VCaP (cell line): ENCODE measurements at regions not wholly inside any gene's neighbourhood (a gene's known extent, or its start where the extent isn't known, plus 50 kb on each side); places are given as distances from the start of the nearest gene placed in this dataset.

Experiments
- H3K27ac ChIP-seq: fragments of 450-650 bp; 2 replicates; pipeline ENCODE4 v1.5.1; 2017
- CTCF ChIP-seq: fragments of 450-650 bp; conservative IDR thresholded peaks from 2 replicates; pipeline ENCODE4 v1.5.1; 2017; ENCODE audit warnings: mild to moderate bottlenecking, moderate library complexity

DNA sequence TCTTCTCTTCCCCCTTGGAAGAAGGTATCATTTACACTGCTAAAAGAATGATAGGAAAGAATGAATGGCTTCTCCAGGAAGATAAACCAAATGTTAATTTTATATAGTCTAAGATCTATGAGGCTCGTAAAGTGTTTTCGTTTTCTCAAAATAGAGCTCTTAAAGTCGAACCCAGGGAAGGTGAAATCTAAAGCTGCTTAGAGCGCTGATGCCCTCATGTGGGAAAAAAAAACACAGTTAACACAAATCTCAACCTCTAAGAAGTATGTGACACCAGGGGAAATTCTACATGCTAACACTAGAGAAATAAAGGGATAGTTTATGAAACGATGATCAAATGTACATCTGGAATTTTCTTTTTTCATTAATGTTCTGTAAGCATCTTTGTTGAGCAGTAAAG is 257.9 kb downstream of the RASEF start:
- no peak overlapping the region for H3K27ac ChIP-seq
- peak; percentile 75 for TF ChIP-seq CTCF

GRCh38 chr9:82808478-82808877 is 254.5 kb downstream of the RASEF start:
- H3K27ac ChIP-seq, result no peak overlapping the region
- TF ChIP-seq CTCF, result no peak

DNA sequence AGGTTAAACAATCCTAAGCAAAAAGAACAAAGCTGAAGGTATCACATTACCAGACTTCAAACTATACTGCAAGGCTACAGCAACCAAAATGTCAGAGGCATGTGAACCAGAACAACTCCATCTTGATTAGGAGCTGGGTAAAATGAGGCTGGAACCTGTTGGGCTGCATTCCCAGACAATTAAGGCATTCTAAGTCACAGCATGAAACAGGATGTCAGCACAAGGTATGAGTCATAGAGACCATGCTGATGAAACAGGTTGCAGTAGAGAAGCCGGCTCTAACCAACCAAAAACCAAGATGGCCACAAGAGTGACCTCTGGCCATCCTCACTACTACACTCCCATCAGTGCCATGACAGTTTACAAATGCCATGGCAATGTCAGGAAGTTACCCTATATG is 252.0 kb downstream of the RASEF start:
- no peak for TF ChIP-seq CTCF
- H3K27ac ChIP-seq, result no peak overlapping the region

- TF ChIP-seq CTCF, result no peak
- no peak overlapping the region for H3K27ac ChIP-seq
These were observed 243.7 kb downstream of the RASEF start for GRCh38 chr9:82819260-82819659.

DNA sequence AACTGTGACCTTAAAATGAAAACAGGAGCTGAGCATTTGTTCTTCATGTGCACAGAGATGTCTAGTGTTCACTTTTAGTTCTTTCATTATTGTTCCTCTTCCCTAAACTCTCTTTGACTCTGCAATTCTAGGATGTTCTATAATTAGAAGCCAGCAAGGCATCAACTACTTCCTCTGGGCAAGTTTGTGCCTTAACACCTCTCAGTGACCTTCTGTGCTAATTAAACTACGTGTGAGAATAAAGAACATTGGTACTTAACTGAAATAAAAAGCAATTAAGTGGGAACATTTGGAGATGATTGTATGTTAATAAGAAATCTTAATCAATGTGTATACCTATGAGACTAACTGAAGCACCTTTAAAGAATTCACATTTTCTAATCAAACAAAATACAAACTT is 242.8 kb downstream of the RASEF start:
- H3K27ac ChIP-seq, result no peak overlapping the region
- no peak for TF ChIP-seq CTCF

DNA sequence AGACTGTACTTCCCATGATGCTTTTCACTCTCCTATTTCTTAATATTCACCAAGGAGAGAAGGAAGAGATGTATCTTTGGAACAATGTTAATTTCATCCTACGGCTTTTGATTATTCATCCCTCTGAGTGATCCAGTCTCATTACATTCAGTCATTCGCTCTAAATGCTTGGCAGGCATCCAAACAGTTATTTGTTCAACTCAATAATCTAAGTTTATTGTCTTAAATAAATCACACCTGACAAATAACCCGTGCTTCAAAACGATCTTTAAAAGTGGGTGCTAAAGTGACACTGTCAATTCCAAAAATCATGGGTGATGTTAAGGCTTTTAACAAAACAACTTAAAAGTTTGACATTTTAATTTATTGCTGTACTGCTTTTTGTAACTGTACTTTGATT is 233.1 kb downstream of the RASEF start:
- H3K27ac ChIP-seq, result no peak overlapping the region
- TF ChIP-seq CTCF, result no peak

GRCh38 chr9:82865524-82865923 is 197.4 kb downstream of the RASEF start:
- TF ChIP-seq CTCF, result no peak
- H3K27ac ChIP-seq, result no peak overlapping the region
